ENCODE measurements at regions not wholly inside any gene's neighbourhood (a gene's known extent, or its start where the extent isn't known, plus 50 kb on each side); places are given as distances from the start of the nearest gene placed in this dataset.

DNA sequence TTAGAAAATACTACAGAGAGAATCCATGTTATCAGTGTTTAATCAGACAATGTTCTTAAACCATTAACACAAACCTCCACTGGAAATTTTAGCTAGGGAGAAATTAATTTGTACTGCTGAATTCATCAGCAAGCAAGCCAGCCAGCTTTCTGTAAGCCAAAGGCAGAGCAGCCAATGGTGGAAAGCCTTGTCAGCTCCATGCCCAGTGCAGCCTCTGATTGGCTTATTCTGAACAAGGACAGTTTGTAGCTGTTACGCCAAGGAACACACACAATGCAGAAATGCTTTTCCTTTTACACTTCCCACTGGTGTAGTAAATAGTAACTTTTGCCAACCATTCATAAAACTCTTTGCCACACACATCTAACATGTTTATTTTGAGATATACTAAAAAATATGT is 265.0 kb downstream of the TENT5A start:
- TF ChIP-seq GABPA (IDR thresholded peaks at IDR 0.05; ENCODE audit: low read depth): no peak
- TF ChIP-seq, protein P1, sequence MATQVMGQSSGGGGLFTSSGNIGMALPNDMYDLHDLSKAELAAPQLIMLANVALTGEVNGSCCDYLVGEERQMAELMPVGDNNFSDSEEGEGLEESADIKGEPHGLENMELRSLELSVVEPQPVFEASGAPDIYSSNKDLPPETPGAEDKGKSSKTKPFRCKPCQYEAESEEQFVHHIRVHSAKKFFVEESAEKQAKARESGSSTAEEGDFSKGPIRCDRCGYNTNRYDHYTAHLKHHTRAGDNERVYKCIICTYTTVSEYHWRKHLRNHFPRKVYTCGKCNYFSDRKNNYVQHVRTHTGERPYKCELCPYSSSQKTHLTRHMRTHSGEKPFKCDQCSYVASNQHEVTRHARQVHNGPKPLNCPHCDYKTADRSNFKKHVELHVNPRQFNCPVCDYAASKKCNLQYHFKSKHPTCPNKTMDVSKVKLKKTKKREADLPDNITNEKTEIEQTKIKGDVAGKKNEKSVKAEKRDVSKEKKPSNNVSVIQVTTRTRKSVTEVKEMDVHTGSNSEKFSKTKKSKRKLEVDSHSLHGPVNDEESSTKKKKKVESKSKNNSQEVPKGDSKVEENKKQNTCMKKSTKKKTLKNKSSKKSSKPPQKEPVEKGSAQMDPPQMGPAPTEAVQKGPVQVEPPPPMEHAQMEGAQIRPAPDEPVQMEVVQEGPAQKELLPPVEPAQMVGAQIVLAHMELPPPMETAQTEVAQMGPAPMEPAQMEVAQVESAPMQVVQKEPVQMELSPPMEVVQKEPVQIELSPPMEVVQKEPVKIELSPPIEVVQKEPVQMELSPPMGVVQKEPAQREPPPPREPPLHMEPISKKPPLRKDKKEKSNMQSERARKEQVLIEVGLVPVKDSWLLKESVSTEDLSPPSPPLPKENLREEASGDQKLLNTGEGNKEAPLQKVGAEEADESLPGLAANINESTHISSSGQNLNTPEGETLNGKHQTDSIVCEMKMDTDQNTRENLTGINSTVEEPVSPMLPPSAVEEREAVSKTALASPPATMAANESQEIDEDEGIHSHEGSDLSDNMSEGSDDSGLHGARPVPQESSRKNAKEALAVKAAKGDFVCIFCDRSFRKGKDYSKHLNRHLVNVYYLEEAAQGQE (IDR thresholded peaks at IDR 0.05; ENCODE audit: insufficient replicate concordance, low read depth): no peak
- no peak for TF ChIP-seq POLR2AphosphoS5 (IDR thresholded peaks at IDR 0.05; ENCODE audit: low read depth)
- TF ChIP-seq, protein P2, sequence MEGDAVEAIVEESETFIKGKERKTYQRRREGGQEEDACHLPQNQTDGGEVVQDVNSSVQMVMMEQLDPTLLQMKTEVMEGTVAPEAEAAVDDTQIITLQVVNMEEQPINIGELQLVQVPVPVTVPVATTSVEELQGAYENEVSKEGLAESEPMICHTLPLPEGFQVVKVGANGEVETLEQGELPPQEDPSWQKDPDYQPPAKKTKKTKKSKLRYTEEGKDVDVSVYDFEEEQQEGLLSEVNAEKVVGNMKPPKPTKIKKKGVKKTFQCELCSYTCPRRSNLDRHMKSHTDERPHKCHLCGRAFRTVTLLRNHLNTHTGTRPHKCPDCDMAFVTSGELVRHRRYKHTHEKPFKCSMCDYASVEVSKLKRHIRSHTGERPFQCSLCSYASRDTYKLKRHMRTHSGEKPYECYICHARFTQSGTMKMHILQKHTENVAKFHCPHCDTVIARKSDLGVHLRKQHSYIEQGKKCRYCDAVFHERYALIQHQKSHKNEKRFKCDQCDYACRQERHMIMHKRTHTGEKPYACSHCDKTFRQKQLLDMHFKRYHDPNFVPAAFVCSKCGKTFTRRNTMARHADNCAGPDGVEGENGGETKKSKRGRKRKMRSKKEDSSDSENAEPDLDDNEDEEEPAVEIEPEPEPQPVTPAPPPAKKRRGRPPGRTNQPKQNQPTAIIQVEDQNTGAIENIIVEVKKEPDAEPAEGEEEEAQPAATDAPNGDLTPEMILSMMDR (IDR thresholded peaks at IDR 0.05; ENCODE audit: insufficient read depth, low read length): no peak

Measured in HL-60 (cell line).